ENCODE measurements at regions not wholly inside any gene's neighbourhood (a gene's known extent, or its start where the extent isn't known, plus 50 kb on each side); places are given as distances from the start of the nearest gene placed in this dataset.

GRCh38 chr5:71834601-71835000 is 115.5 kb downstream of the CARTPT start:
- TF ChIP-seq POLR2A (IDR thresholded peaks at IDR 0.05; ENCODE audit: low read depth, low read length) (no peak), TAF1 (IDR thresholded peaks at IDR 0.05; ENCODE audit: borderline replicate concordance, low read depth, low read length) (no peak)
